ENCODE measurements at regions not wholly inside any gene's neighbourhood (a gene's known extent, or its start where the extent isn't known, plus 50 kb on each side); places are given as distances from the start of the nearest gene placed in this dataset.

GRCh38 chr2:103880081-103880834 lies 973.7 kb upstream of the POU3F3 start:
- TF ChIP-seq CTCF (IDR thresholded peaks at IDR 0.05 in 8 of 11, conservative IDR thresholded peaks at IDR 0.05 in 3 of 11) (no peak), POLR2AphosphoS5 (IDR thresholded peaks at IDR 0.05) (no peak), POLR2A (IDR thresholded peaks at IDR 0.05) (no peak)
- Histone ChIP-seq H3K27ac (no peak overlapping the region), H3K4me1 (no peaks in the 10 kb centered on the region), H3K9me3 (no peaks in the 10 kb centered on the region), H3K4me3 (no peak overlapping the region), H3K36me3 (no peaks in the 10 kb centered on the region), H3K27me3 (replicated peaks in 1 of 7) (no peaks in the 10 kb centered on the region)
- WGBS, 5 donors = 67 to 76% (median 70%) methylated on average over 4 of the region's 4 CpGs
- DNase-seq = no peak
- intact Hi-C loops (cut with DNase I; ENCODE audit: low total_unique reads) = no loop called here

- intact Hi-C loops (cut with DNase I; ENCODE audit: low total_unique reads) = no loop called here
- no peak for DNase-seq
- H3K9me3 ChIP-seq = peaks cover 0 to 6% (median 0%) of the 10 kb centered on the region in 8 donors
- no peaks in the 10 kb centered on the region for H3K36me3 ChIP-seq
- WGBS, 5 donors = 79 to 90% (median 81%) methylated on average over 1 of the region's 1 CpG
- no peaks in the 10 kb centered on the region for H3K27me3 ChIP-seq (replicated peaks in 1 of 7)
- no peak for TF ChIP-seq POLR2AphosphoS5 (IDR thresholded peaks at IDR 0.05)
- no peak overlapping the region for H3K4me3 ChIP-seq
- H3K27ac ChIP-seq = no peak overlapping the region
- H3K4me1 ChIP-seq = no peaks in the 10 kb centered on the region
Observed at GRCh38 chr2:103887625-103888024, 966.3 kb upstream of the POU3F3 start.

GRCh38 chr2:103896182-103896581 lies 957.7 kb upstream of the POU3F3 start:
- no peak for DNase-seq
- 52 to 80% (median 60%) methylated on average over 1 of the region's 1 CpG for WGBS, 5 donors
- TF ChIP-seq CTCF (IDR thresholded peaks at IDR 0.05 in 8 of 11, conservative IDR thresholded peaks at IDR 0.05 in 3 of 11) (no peak), POLR2A (IDR thresholded peaks at IDR 0.05) (no peak), POLR2AphosphoS5 (IDR thresholded peaks at IDR 0.05) (no peak)
- Histone ChIP-seq H3K4me3 (no peak overlapping the region), H3K36me3 (no peaks in the 10 kb centered on the region), H3K4me1 (no peaks in the 10 kb centered on the region), H3K9me3 (peaks cover 0 to 6% (median 0%) of the 10 kb centered on the region in 8 donors), H3K27ac (no peak overlapping the region), H3K27me3 (replicated peaks in 1 of 7) (no peaks in the 10 kb centered on the region)
- intact Hi-C loops (cut with DNase I; ENCODE audit: low total_unique reads) = no loop called here

GRCh38 chr2:103898561-103898960 lies 955.4 kb upstream of the POU3F3 start:
- no peak overlapping the region for H3K4me3 ChIP-seq
- intact Hi-C loops (cut with DNase I; ENCODE audit: low total_unique reads) = no loop called here
- H3K36me3 ChIP-seq = no peaks in the 10 kb centered on the region
- WGBS, 5 donors = 87 to 94% (median 91%) methylated on average over 3 of the region's 3 CpGs
- DNase-seq = no peak
- no peaks in the 10 kb centered on the region for H3K4me1 ChIP-seq
- peaks cover 0 to 8% (median 0%) of the 10 kb centered on the region in 8 donors for H3K9me3 ChIP-seq
- TF ChIP-seq CTCF (IDR thresholded peaks at IDR 0.05 in 8 of 11, conservative IDR thresholded peaks at IDR 0.05 in 3 of 11) (no peak), POLR2A (IDR thresholded peaks at IDR 0.05) (no peak), POLR2AphosphoS5 (IDR thresholded peaks at IDR 0.05) (no peak)
- H3K27ac ChIP-seq = no peak overlapping the region
- no peaks in the 10 kb centered on the region for H3K27me3 ChIP-seq (replicated peaks in 1 of 7)

All from spleen (tissue), 11 donors.